ENCODE measurements at regions not wholly inside any gene's neighbourhood (a gene's known extent, or its start where the extent isn't known, plus 50 kb on each side); places are given as distances from the start of the nearest gene placed in this dataset.

DNA sequence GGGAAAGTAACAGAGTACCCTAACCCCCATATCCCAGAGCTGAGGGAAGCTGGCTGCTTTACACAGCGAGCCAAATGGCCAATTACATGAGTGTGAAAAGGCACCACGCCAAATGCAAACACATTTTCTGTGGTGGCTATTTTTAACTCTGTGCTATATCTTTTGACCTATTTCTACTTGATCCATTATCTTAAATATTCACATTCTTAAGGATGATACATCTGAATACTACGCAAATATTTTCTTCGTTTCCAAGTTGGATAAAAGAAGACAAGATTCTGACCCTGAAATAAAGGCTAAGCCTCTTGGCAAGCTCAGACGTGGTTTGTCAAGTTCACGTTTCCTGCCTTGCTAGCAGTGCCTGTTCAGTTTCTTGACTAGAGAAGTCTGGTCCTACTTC is 146.7 kb upstream of the TMEM196 start:
- no peak overlapping the region for H3K4me2 ChIP-seq (ENCODE audit: low read length)

DNA sequence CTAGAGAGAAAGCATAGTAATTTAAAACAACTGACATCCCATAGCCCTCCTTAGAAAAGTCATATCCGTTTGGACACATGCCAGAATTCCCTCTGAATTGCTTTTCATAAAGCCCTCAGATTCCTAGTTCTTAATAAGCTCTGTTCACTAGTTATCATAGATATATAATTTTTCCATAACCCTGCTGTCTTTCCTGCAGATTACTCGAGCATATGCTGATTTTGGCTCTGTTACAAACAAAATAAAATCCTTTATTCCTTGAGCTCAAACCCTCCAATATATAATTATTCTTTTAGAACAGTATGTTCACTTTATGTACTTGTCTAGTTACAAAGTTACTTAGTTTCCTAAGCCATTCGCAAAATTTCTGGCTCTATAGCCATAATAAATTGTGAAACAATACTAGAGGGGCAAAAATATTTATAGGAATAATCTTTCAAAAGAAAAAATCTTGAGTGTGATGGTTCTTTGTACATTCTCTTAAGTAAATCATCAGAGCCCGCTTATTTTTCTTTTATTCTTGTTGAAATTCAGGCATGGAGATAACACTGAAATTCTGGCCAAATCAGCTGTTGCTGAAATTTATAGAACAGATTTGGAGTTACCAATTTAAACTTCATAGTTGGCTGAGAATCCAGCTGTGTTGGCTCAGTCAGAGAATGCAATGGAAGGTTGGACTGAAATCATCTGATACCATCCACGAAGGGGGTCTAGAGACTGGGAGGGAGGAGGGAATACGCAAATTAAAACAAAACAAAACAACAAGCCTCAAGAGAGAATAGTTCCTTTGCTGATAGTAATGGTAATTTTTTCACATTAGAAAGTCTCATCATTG is 146.1 kb upstream of the TMEM196 start:
- Histone ChIP-seq H2BK5ac (ENCODE audit: low read depth, low read length, poor library complexity) (no peak overlapping the region), H2AK5ac (ENCODE audit: low read length) (no peak overlapping the region), H3K9me3 (ENCODE audit: insufficient read depth, low read depth, low read length) (no peaks in the 10 kb centered on the region), H4K8ac (ENCODE audit: low read depth, low read length) (no peak overlapping the region), H2AFZ (ENCODE audit: insufficient read depth, low read length, poor library complexity) (no peak overlapping the region), H3K18ac (ENCODE audit: low read length) (no peak overlapping the region), H3K9ac (ENCODE audit: low read length) (no peak overlapping the region), H4K91ac (ENCODE audit: low read depth, low read length) (no peak overlapping the region), H3K27ac (ENCODE audit: low read depth, low read length) (no peak overlapping the region), H3K4me2 (ENCODE audit: low read length) (no peak overlapping the region), H3K4me1 (ENCODE audit: control insufficient read depth in 1 of 2, insufficient read depth in 2 of 2, low read length in 2 of 2) (no peaks in the 10 kb centered on the region), H3K4me3 (ENCODE audit: low read depth, low read length) (no peak overlapping the region), H3K23ac (ENCODE audit: low read length) (no peak overlapping the region), H2BK12ac (ENCODE audit: low read length) (no peak overlapping the region), H3K79me1 (ENCODE audit: low read length) (no peaks in the 10 kb centered on the region), H3K36me3 (ENCODE audit: control insufficient read depth in 1 of 2, insufficient read depth in 2 of 2, low read length in 2 of 2) (no peaks in the 10 kb centered on the region), H2BK120ac (ENCODE audit: insufficient read depth, low read length, poor library complexity) (no peak overlapping the region), H4K12ac (ENCODE audit: low read depth, low read length) (no peak overlapping the region), H3K14ac (ENCODE audit: low read length) (no peak overlapping the region), H3K4ac (ENCODE audit: low read depth, low read length) (no peak overlapping the region), H3K27me3 (ENCODE audit: insufficient read depth, low read length) (no peaks in the 10 kb centered on the region), H3K79me2 (ENCODE audit: control insufficient read depth, insufficient read depth, low read length, poor library complexity) (no peaks in the 10 kb centered on the region)
- no peak for DNase-seq
- no CpG with 5 or more reads among the region's 6 CpGs for WGBS (ENCODE audit: extremely low coverage, insufficient coverage, insufficient read length)

More for the DNA sequence above, 146.7 kb upstream of the TMEM196 start:
- Histone ChIP-seq H4K8ac (ENCODE audit: low read depth, low read length) (no peak overlapping the region), H3K14ac (ENCODE audit: low read length) (no peak overlapping the region), H3K4ac (ENCODE audit: low read depth, low read length) (no peak overlapping the region), H3K4me3 (ENCODE audit: low read depth, low read length) (no peak overlapping the region), H2BK5ac (ENCODE audit: low read depth, low read length, poor library complexity) (no peak overlapping the region), H2AFZ (ENCODE audit: insufficient read depth, low read length, poor library complexity) (no peak overlapping the region), H3K27me3 (ENCODE audit: insufficient read depth, low read length) (no peaks in the 10 kb centered on the region), H4K91ac (ENCODE audit: low read depth, low read length) (no peak overlapping the region), H2BK120ac (ENCODE audit: insufficient read depth, low read length, poor library complexity) (no peak overlapping the region), H3K79me2 (ENCODE audit: control insufficient read depth, insufficient read depth, low read length, poor library complexity) (no peaks in the 10 kb centered on the region), H3K4me1 (ENCODE audit: control insufficient read depth in 1 of 2, insufficient read depth in 2 of 2, low read length in 2 of 2) (no peaks in the 10 kb centered on the region), H2BK12ac (ENCODE audit: low read length) (no peak overlapping the region), H3K27ac (ENCODE audit: low read depth, low read length) (no peak overlapping the region), H2AK5ac (ENCODE audit: low read length) (no peak overlapping the region), H3K9me3 (ENCODE audit: insufficient read depth, low read depth, low read length) (no peaks in the 10 kb centered on the region), H3K36me3 (ENCODE audit: control insufficient read depth in 1 of 2, insufficient read depth in 2 of 2, low read length in 2 of 2) (no peaks in the 10 kb centered on the region), H3K23ac (ENCODE audit: low read length) (no peak overlapping the region), H3K79me1 (ENCODE audit: low read length) (no peaks in the 10 kb centered on the region), H4K12ac (ENCODE audit: low read depth, low read length) (no peak overlapping the region), H3K9ac (ENCODE audit: low read length) (no peak overlapping the region), H3K18ac (ENCODE audit: low read length) (no peak overlapping the region)
- WGBS (ENCODE audit: extremely low coverage, insufficient coverage, insufficient read length): no CpG with 5 or more reads among the region's 6 CpGs
- DNase-seq: peak; percentile 11 to 44

DNA sequence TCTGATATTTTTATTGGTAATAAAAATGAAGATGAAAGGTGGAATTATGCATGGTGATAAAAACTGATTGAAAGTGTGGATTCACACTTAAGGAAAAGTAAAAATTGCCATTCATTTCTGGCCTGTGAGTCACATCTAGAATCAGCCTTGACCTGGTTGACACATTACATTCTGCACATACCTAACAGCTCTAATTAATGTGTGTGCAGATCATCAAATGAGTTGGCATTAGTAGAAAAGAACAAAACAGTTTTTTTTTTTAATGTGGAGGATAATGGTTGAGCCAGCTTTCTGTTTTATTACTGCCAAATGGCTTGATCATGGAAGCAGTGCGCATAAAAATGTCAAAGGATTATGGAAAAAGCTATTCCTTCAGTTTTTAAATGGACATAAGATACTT is 142.6 kb upstream of the TMEM196 start:
- H3K14ac ChIP-seq (ENCODE audit: low read length): no peak overlapping the region
- no peak overlapping the region for H2BK12ac ChIP-seq (ENCODE audit: low read length)
- H3K23ac ChIP-seq (ENCODE audit: low read length): no peak overlapping the region
- WGBS (ENCODE audit: extremely low coverage, insufficient coverage, insufficient read length): no CpG with 5 or more reads among the region's 1 CpG
- no peak overlapping the region for H4K91ac ChIP-seq (ENCODE audit: low read depth, low read length)
- H2BK120ac ChIP-seq (ENCODE audit: insufficient read depth, low read length, poor library complexity): no peak overlapping the region
- H3K9ac ChIP-seq (ENCODE audit: low read length): no peak overlapping the region
- H3K27me3 ChIP-seq (ENCODE audit: insufficient read depth, low read length): no peaks in the 10 kb centered on the region
- H3K4me1 ChIP-seq (ENCODE audit: control insufficient read depth in 1 of 2, insufficient read depth in 2 of 2, low read length in 2 of 2): no peaks in the 10 kb centered on the region
- H3K27ac ChIP-seq (ENCODE audit: low read depth, low read length): no peak overlapping the region
- no peak overlapping the region for H4K12ac ChIP-seq (ENCODE audit: low read depth, low read length)
- no peak overlapping the region for H4K8ac ChIP-seq (ENCODE audit: low read depth, low read length)
- H3K79me2 ChIP-seq (ENCODE audit: control insufficient read depth, insufficient read depth, low read length, poor library complexity): no peaks in the 10 kb centered on the region
- H3K36me3 ChIP-seq (ENCODE audit: control insufficient read depth in 1 of 2, insufficient read depth in 2 of 2, low read length in 2 of 2): no peaks in the 10 kb centered on the region
- no peak overlapping the region for H3K4me2 ChIP-seq (ENCODE audit: low read length)
- peak in 1 of 2 donors; percentile 33 for DNase-seq
- no peak overlapping the region for H3K4me3 ChIP-seq (ENCODE audit: low read depth, low read length)
- H3K79me1 ChIP-seq (ENCODE audit: low read length): no peaks in the 10 kb centered on the region
- H3K4ac ChIP-seq (ENCODE audit: low read depth, low read length): no peak overlapping the region
- H3K9me3 ChIP-seq (ENCODE audit: insufficient read depth, low read depth, low read length): no peaks in the 10 kb centered on the region
- no peak overlapping the region for H2AK5ac ChIP-seq (ENCODE audit: low read length)
- no peak overlapping the region for H2BK5ac ChIP-seq (ENCODE audit: low read depth, low read length, poor library complexity)
- no peak overlapping the region for H3K18ac ChIP-seq (ENCODE audit: low read length)
- no peak overlapping the region for H2AFZ ChIP-seq (ENCODE audit: insufficient read depth, low read length, poor library complexity)

- H4K8ac ChIP-seq (ENCODE audit: low read depth, low read length): no peak overlapping the region
- no peak overlapping the region for H3K9ac ChIP-seq (ENCODE audit: low read length)
- no peak overlapping the region for H2AFZ ChIP-seq (ENCODE audit: insufficient read depth, low read length, poor library complexity)
- H4K12ac ChIP-seq (ENCODE audit: low read depth, low read length): no peak overlapping the region
- H3K18ac ChIP-seq (ENCODE audit: low read length): no peak overlapping the region
- H2AK5ac ChIP-seq (ENCODE audit: low read length): no peak overlapping the region
- no peak overlapping the region for H2BK120ac ChIP-seq (ENCODE audit: insufficient read depth, low read length, poor library complexity)
- H3K36me3 ChIP-seq (ENCODE audit: control insufficient read depth in 1 of 2, insufficient read depth in 2 of 2, low read length in 2 of 2): no peaks in the 10 kb centered on the region
- no peaks in the 10 kb centered on the region for H3K79me1 ChIP-seq (ENCODE audit: low read length)
- no peak overlapping the region for H3K27ac ChIP-seq (ENCODE audit: low read depth, low read length)
- H3K27me3 ChIP-seq (ENCODE audit: insufficient read depth, low read length): no peaks in the 10 kb centered on the region
- H4K91ac ChIP-seq (ENCODE audit: low read depth, low read length): no peak overlapping the region
- no peak overlapping the region for H3K23ac ChIP-seq (ENCODE audit: low read length)
- no peak overlapping the region for H3K4ac ChIP-seq (ENCODE audit: low read depth, low read length)
- H3K79me2 ChIP-seq (ENCODE audit: control insufficient read depth, insufficient read depth, low read length, poor library complexity): no peaks in the 10 kb centered on the region
- H3K4me1 ChIP-seq (ENCODE audit: control insufficient read depth in 1 of 2, insufficient read depth in 2 of 2, low read length in 2 of 2): no peaks in the 10 kb centered on the region
- no peak overlapping the region for H3K4me2 ChIP-seq (ENCODE audit: low read length)
- no peak overlapping the region for H3K4me3 ChIP-seq (ENCODE audit: low read depth, low read length)
- no peak overlapping the region for H2BK5ac ChIP-seq (ENCODE audit: low read depth, low read length, poor library complexity)
- no peaks in the 10 kb centered on the region for H3K9me3 ChIP-seq (ENCODE audit: insufficient read depth, low read depth, low read length)
- H3K14ac ChIP-seq (ENCODE audit: low read length): no peak overlapping the region
- no peak overlapping the region for H2BK12ac ChIP-seq (ENCODE audit: low read length)
- no peak for DNase-seq
Observed at GRCh38 chr7:19915596-19915995, 142.2 kb upstream of the TMEM196 start.
